Esophagus (tissue), 2 donors: ENCODE measurements at regions not wholly inside any gene's neighbourhood (a gene's known extent, or its start where the extent isn't known, plus 50 kb on each side); places are given as distances from the start of the nearest gene placed in this dataset.

Experiments
- H3K27ac ChIP-seq, 2 donors: one replicate each; pipeline ENCODE4 v1.5.1; 2013; ENCODE audit warnings: low read depth in 2 of 2, mild to moderate bottlenecking in 2 of 2, inconsistent platforms in 1 of 2, low read length in 1 of 2, moderate library complexity in 1 of 2
- H3K27me3 ChIP-seq, 2 donors: one replicate each; pipeline ENCODE4 v1.6.1; 2013; ENCODE audit warnings: low read length in 2 of 2, control low read depth in 1 of 2, mild to moderate bottlenecking in 1 of 2; ENCODE audit not compliant: insufficient read depth in 2 of 2, control insufficient read depth in 1 of 2
- H3K36me3 ChIP-seq, 2 donors: one replicate each; pipeline ENCODE4 v1.6.1; 2013; ENCODE audit warnings: low read length in 1 of 2; ENCODE audit not compliant: control insufficient read depth in 2 of 2, insufficient read depth in 2 of 2
- H3K4me1 ChIP-seq, 2 donors: one replicate each; pipeline ENCODE4 v1.6.1; 2013; ENCODE audit warnings: low read length in 1 of 2; ENCODE audit not compliant: control insufficient read depth in 2 of 2, insufficient read depth in 2 of 2
- H3K4me3 ChIP-seq, 2 donors: one replicate each; pipeline ENCODE4 v1.5.1; 2013; ENCODE audit warnings: low read length in 2 of 2, mild to moderate bottlenecking in 2 of 2, low read depth in 1 of 2, moderate library complexity in 1 of 2
- H3K9me3 ChIP-seq, 2 donors: one replicate each; pipeline ENCODE4 v1.6.1; 2013; ENCODE audit warnings: mild to moderate bottlenecking in 2 of 2, low read depth in 1 of 2, low read length in 1 of 2, moderate library complexity in 1 of 2; ENCODE audit not compliant: control insufficient read depth in 2 of 2, insufficient read depth in 1 of 2
- WGBS, 2 donors: extraction: QIAGEN DNeasy Blood & Tissue Kit; methylation state at CpG; one replicate each; pipeline ENCODE4 v1.1.7; 2013; 5-methylcytosine and 5-hydroxymethylcytosine counted together
- donor health status: healthy with polysubstance abuse.
- donor health status: Bipolar disorder and iron deficiency.

GRCh38 chr22:40114411-40114810, 63.3 kb upstream of the TNRC6B start:
- 81 to 87% methylated on average over 6 of the region's 6 CpGs for WGBS, 2 donors
- Histone ChIP-seq H3K9me3 (no peaks in the 10 kb centered on the region), H3K4me1 (no peaks in the 10 kb centered on the region), H3K4me3 (no peak overlapping the region), H3K27ac (no peak overlapping the region), H3K27me3 (no peaks in the 10 kb centered on the region), H3K36me3 (no peaks in the 10 kb centered on the region)

GRCh38 chr22:40116496-40117200, 61.1 kb upstream of the TNRC6B start:
- no peaks in the 10 kb centered on the region for H3K27me3 ChIP-seq
- peaks cover 0 to 5% of the 10 kb centered on the region in 2 donors for H3K36me3 ChIP-seq
- H3K4me3 ChIP-seq = no peak overlapping the region
- H3K27ac ChIP-seq = no peak overlapping the region
- H3K9me3 ChIP-seq = no peaks in the 10 kb centered on the region
- WGBS, 2 donors = 80 to 81% methylated on average over 4 of the region's 4 CpGs
- H3K4me1 ChIP-seq = no peaks in the 10 kb centered on the region

GRCh38 chr22:40118979-40119378, 58.7 kb upstream of the TNRC6B start:
- no peak overlapping the region for H3K27ac ChIP-seq
- WGBS, 2 donors = 95 to 97% methylated on average over 8 of the region's 8 CpGs
- no peak overlapping the region for H3K4me3 ChIP-seq
- H3K4me1 ChIP-seq = no peaks in the 10 kb centered on the region
- no peaks in the 10 kb centered on the region for H3K9me3 ChIP-seq
- no peaks in the 10 kb centered on the region for H3K27me3 ChIP-seq
- peaks cover 0 to 5% of the 10 kb centered on the region in 2 donors for H3K36me3 ChIP-seq

GRCh38 chr22:40120848-40121247, 56.9 kb upstream of the TNRC6B start:
- H3K36me3 ChIP-seq = peaks cover 0 to 5% of the 10 kb centered on the region in 2 donors
- H3K27me3 ChIP-seq = no peaks in the 10 kb centered on the region
- no peak overlapping the region for H3K4me3 ChIP-seq
- no peaks in the 10 kb centered on the region for H3K9me3 ChIP-seq
- no peaks in the 10 kb centered on the region for H3K4me1 ChIP-seq
- 81 to 90% methylated on average over 4 of the region's 4 CpGs for WGBS, 2 donors
- no peak overlapping the region for H3K27ac ChIP-seq

GRCh38 chr22:40121461-40121860, 56.3 kb upstream of the TNRC6B start:
- H3K27me3 ChIP-seq = no peaks in the 10 kb centered on the region
- 80 to 84% methylated on average over 6 of the region's 6 CpGs for WGBS, 2 donors
- H3K36me3 ChIP-seq = peaks cover 0 to 5% of the 10 kb centered on the region in 2 donors
- H3K27ac ChIP-seq = no peak overlapping the region
- no peaks in the 10 kb centered on the region for H3K4me1 ChIP-seq
- no peaks in the 10 kb centered on the region for H3K9me3 ChIP-seq
- no peak overlapping the region for H3K4me3 ChIP-seq

GRCh38 chr22:40122792-40123191, 54.9 kb upstream of the TNRC6B start:
- peaks cover 2 to 5% of the 10 kb centered on the region in 2 donors for H3K36me3 ChIP-seq
- 92 to 95% methylated on average over 5 of the region's 5 CpGs for WGBS, 2 donors

GRCh38 chr22:40123387-40123786, 54.3 kb upstream of the TNRC6B start:
- Histone ChIP-seq H3K4me3 (no peak overlapping the region), H3K27ac (no peak overlapping the region), H3K27me3 (no peaks in the 10 kb centered on the region), H3K4me1 (no peaks in the 10 kb centered on the region), H3K9me3 (no peaks in the 10 kb centered on the region), H3K36me3 (peaks cover 2 to 5% of the 10 kb centered on the region in 2 donors)
- 83 to 88% methylated on average over 3 of the region's 3 CpGs for WGBS, 2 donors

More at GRCh38 chr22:40122792-40123191, 54.9 kb upstream of the TNRC6B start:
- Histone ChIP-seq H3K4me1 (no peaks in the 10 kb centered on the region), H3K27ac (no peak overlapping the region), H3K27me3 (no peaks in the 10 kb centered on the region), H3K4me3 (no peak overlapping the region), H3K9me3 (no peaks in the 10 kb centered on the region)
